ENCODE measurements at regions not wholly inside any gene's neighbourhood (a gene's known extent, or its start where the extent isn't known, plus 50 kb on each side); places are given as distances from the start of the nearest gene placed in this dataset.

GRCh38 chr22:27408068-27408467 is 393.5 kb downstream of the MN1 start:
- no peaks in the 10 kb centered on the region for H3K27me3 ChIP-seq (ENCODE audit: insufficient read depth, low read depth, severe bottlenecking)
- H3K9me3 ChIP-seq (ENCODE audit: severe bottlenecking) = no peaks in the 10 kb centered on the region

GRCh38 chr22:27409299-27409698 is 392.3 kb downstream of the MN1 start:
- TF ChIP-seq CTCF (IDR thresholded peaks at IDR 0.05; ENCODE audit: low read depth, low read length) = no peak
- Histone ChIP-seq H3K9me3 (ENCODE audit: severe bottlenecking) (no peaks in the 10 kb centered on the region), H3K36me3 (no peaks in the 10 kb centered on the region), H3K27ac (no peak overlapping the region), H3K27me3 (ENCODE audit: insufficient read depth, low read depth, severe bottlenecking) (no peaks in the 10 kb centered on the region), H3K4me3 (ENCODE audit: low read depth, low read length) (no peak overlapping the region)
- DNase-seq = no peak

More at GRCh38 chr22:27408068-27408467, 393.5 kb downstream of the MN1 start:
- Histone ChIP-seq H3K4me3 (ENCODE audit: low read depth, low read length) (no peak overlapping the region), H3K36me3 (no peaks in the 10 kb centered on the region), H3K27ac (no peak overlapping the region)
- TF ChIP-seq CTCF (IDR thresholded peaks at IDR 0.05; ENCODE audit: low read depth, low read length) = no peak
- no peak for DNase-seq

GRCh38 chr22:27412866-27413445 is 388.6 kb downstream of the MN1 start:
- H3K4me3 ChIP-seq (ENCODE audit: low read depth, low read length) = no peak overlapping the region
- no peaks in the 10 kb centered on the region for H3K27me3 ChIP-seq (ENCODE audit: insufficient read depth, low read depth, severe bottlenecking)
- H3K27ac ChIP-seq = no peak overlapping the region
- no peaks in the 10 kb centered on the region for H3K9me3 ChIP-seq (ENCODE audit: severe bottlenecking)
- no peaks in the 10 kb centered on the region for H3K36me3 ChIP-seq
- no peak for TF ChIP-seq CTCF (IDR thresholded peaks at IDR 0.05; ENCODE audit: low read depth, low read length)
- no peak for DNase-seq

- H3K27ac ChIP-seq = no peak overlapping the region
- H3K9me3 ChIP-seq (ENCODE audit: severe bottlenecking) = no peaks in the 10 kb centered on the region
- no peak for TF ChIP-seq CTCF (IDR thresholded peaks at IDR 0.05; ENCODE audit: low read depth, low read length)
- H3K4me3 ChIP-seq (ENCODE audit: low read depth, low read length) = no peak overlapping the region
- no peaks in the 10 kb centered on the region for H3K36me3 ChIP-seq
- H3K27me3 ChIP-seq (ENCODE audit: insufficient read depth, low read depth, severe bottlenecking) = no peaks in the 10 kb centered on the region
- no peak for DNase-seq
Measured at GRCh38 chr22:27413702-27414101, 387.9 kb downstream of the MN1 start.

GRCh38 chr22:27416511-27417420 is 384.8 kb downstream of the MN1 start:
- H3K27me3 ChIP-seq (ENCODE audit: insufficient read depth, low read depth, severe bottlenecking) = no peaks in the 10 kb centered on the region
- no peak overlapping the region for H3K27ac ChIP-seq
- no peak for DNase-seq

More at GRCh38 chr22:27416511-27417420, 384.8 kb downstream of the MN1 start:
- Histone ChIP-seq H3K4me3 (ENCODE audit: low read depth, low read length) (no peak overlapping the region), H3K9me3 (ENCODE audit: severe bottlenecking) (no peaks in the 10 kb centered on the region), H3K36me3 (no peaks in the 10 kb centered on the region)
- no peak for TF ChIP-seq CTCF (IDR thresholded peaks at IDR 0.05; ENCODE audit: low read depth, low read length)
